ENCODE measurements at regions not wholly inside any gene's neighbourhood (a gene's known extent, or its start where the extent isn't known, plus 50 kb on each side); places are given as distances from the start of the nearest gene placed in this dataset.
"Not testable (repeated sequence)": the region's sequence is repeated elsewhere in the genome, so short reads cannot be mapped to it uniquely, and the experiment has no call there.

DNA sequence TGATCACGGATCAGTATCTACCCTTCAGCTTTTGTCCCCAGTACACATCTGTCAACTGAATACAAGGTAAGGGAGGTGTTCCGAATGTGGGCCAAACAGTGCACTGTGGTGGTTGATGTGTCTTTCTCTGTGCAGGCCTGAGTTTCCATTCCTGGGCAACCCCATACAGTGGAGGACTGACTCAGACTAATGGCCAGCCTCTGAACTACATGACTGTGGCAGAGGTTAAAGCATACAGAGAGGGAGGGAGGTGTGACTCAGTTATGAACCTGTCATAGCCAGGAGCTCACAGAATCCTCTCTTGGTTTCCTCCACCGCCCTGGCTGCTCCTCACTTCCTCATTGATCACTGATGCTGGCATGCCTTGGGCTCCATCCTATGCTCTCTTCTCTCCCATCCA lies 136.4 kb upstream of the TAS2R1 start:
- Histone ChIP-seq H3K79me2 (ENCODE audit: insufficient read depth) (no peaks in the 10 kb centered on the region), H3K9me3 (ENCODE audit: low read depth) (no peaks in the 10 kb centered on the region), H2AFZ (no peak overlapping the region), H3K4me1 (ENCODE audit: insufficient read depth) (peaks cover 24% of the 10 kb centered on the region), H3K9ac (no peak overlapping the region), H3K27ac (no peak overlapping the region), H3K27me3 (replicated peaks; ENCODE audit: insufficient read depth) (no peaks in the 10 kb centered on the region), H3K4me3 (no peak overlapping the region), H3K9me2 (ENCODE audit: insufficient read depth) (no peaks in the 10 kb centered on the region), H3F3A (ENCODE audit: insufficient read depth) (peaks cover 11% of the 10 kb centered on the region), H3K4me2 (ENCODE audit: unreplicated experiment) (no peak overlapping the region), H3K36me3 (ENCODE audit: low read depth) (no peaks in the 10 kb centered on the region), H4K20me1 (ENCODE audit: insufficient read depth) (no peaks in the 10 kb centered on the region)
- TF ChIP-seq EZH2 (IDR thresholded peaks at IDR 0.05; ENCODE audit: insufficient read depth, poor library complexity, severe bottlenecking), result no peak
- in situ Hi-C loops (cut with MboI), result no loop called here
- peak; percentile 84 for DNase-seq
- WGBS, 2 experiments (ENCODE audit: low coverage in 1 of 2, low lambda C conversion rate in 2 of 2, missing lambda C conversion rate in 2 of 2), result 71 to 72% methylated on average over 3 of the region's 3 CpGs

DNA sequence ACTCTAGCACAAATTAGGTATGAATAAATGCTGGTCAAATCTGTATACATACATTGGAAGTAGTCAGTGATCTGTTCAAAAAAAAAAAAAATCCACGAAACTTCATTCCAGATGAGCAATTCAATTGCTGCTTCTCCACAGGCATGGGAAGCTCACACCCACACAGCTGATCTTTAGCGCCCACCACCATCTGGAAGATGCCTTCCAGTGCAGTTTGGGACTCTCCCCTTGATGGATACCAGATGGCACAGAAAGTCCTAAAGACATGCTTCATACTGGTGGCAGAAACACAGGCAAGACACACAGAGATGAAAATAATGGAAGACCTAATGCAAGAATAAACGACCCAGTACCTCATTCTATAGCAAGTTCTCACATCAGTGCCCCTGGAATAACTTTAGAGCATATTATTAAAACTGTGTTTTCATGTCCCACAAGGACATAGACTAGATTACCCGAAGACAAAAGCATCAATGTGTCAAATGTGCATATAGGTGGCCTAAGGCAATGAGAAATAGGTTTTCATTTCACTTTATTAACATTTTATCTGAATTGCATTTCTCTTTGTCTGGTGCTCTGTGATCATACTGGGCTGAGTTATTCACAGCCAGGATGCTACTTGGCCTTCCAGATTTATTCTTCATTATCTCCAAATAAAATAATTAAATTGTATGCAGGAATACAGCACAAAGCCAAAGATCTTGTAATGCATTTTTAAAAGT lies 135.4 kb upstream of the TAS2R1 start:
- DNase-seq, result peak; percentile 72
- Histone ChIP-seq H4K20me1 (ENCODE audit: insufficient read depth) (no peaks in the 10 kb centered on the region), H3K27me3 (replicated peaks; ENCODE audit: insufficient read depth) (no peaks in the 10 kb centered on the region), H3K79me2 (ENCODE audit: insufficient read depth) (no peaks in the 10 kb centered on the region), H3K36me3 (ENCODE audit: low read depth) (no peaks in the 10 kb centered on the region), H3K27ac (no peak overlapping the region), H2AFZ (no peak overlapping the region), H3K9me2 (ENCODE audit: insufficient read depth) (no peaks in the 10 kb centered on the region), H3F3A (ENCODE audit: insufficient read depth) (peaks cover 11% of the 10 kb centered on the region), H3K4me2 (ENCODE audit: unreplicated experiment) (peak overlapping the region; percentile 0), H3K4me1 (ENCODE audit: insufficient read depth) (peaks cover 24% of the 10 kb centered on the region), H3K9me3 (ENCODE audit: low read depth) (no peaks in the 10 kb centered on the region), H3K4me3 (no peak overlapping the region), H3K9ac (no peak overlapping the region)
- TF ChIP-seq EZH2phosphoT487 (IDR thresholded peaks at IDR 0.05; ENCODE audit: insufficient read depth, low read depth) (no peak), EZH2 (IDR thresholded peaks at IDR 0.05; ENCODE audit: insufficient read depth, poor library complexity, severe bottlenecking) (no peak)
- in situ Hi-C loops (cut with MboI), result no loop called here
- WGBS, 2 experiments (ENCODE audit: low coverage in 1 of 2, low lambda C conversion rate in 2 of 2, missing lambda C conversion rate in 2 of 2), result 16% methylated on average over 4 of the region's 4 CpGs

DNA sequence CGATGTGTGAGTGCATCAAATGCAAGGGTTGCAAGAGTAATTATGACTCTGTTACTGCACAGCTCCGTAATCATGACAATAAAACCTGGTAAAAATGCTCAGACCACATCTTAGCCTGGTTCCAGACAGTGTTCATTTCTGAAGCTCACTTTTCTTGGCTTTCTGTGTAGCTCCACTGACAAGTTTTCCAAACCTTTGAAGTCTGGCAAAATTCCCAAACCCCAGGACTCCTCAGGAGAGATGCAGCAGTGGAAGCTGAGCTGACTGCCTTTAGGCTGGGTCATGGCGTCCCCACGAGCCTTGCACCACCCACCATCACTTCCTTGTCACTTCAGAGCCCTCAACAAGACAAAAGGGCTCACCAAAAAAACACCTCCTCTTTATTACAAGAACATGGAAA lies 131.6 kb upstream of the TAS2R1 start:
- Histone ChIP-seq H2AFZ (no peak overlapping the region), H4K20me1 (ENCODE audit: insufficient read depth) (no peaks in the 10 kb centered on the region), H3K9me3 (ENCODE audit: low read depth) (no peaks in the 10 kb centered on the region), H3K9me2 (ENCODE audit: insufficient read depth) (no peaks in the 10 kb centered on the region), H3F3A (ENCODE audit: insufficient read depth) (peaks cover 11% of the 10 kb centered on the region), H3K4me2 (ENCODE audit: unreplicated experiment) (no peak overlapping the region), H3K4me1 (ENCODE audit: insufficient read depth) (peaks cover 24% of the 10 kb centered on the region), H3K27ac (no peak overlapping the region), H3K36me3 (ENCODE audit: low read depth) (no peaks in the 10 kb centered on the region), H3K9ac (no peak overlapping the region), H3K27me3 (replicated peaks; ENCODE audit: insufficient read depth) (no peaks in the 10 kb centered on the region), H3K4me3 (no peak overlapping the region), H3K79me2 (ENCODE audit: insufficient read depth) (no peaks in the 10 kb centered on the region)
- no peak for DNase-seq
- no peak for TF ChIP-seq EZH2 (IDR thresholded peaks at IDR 0.05; ENCODE audit: insufficient read depth, poor library complexity, severe bottlenecking)
- TF ChIP-seq EZH2phosphoT487 (IDR thresholded peaks at IDR 0.05; ENCODE audit: insufficient read depth, low read depth), result no peak
- WGBS, 2 experiments (ENCODE audit: low coverage in 1 of 2, low lambda C conversion rate in 2 of 2, missing lambda C conversion rate in 2 of 2), result 74 to 77% methylated on average over 4 of the region's 4 CpGs
- in situ Hi-C loops (cut with MboI), result no loop called here

DNA sequence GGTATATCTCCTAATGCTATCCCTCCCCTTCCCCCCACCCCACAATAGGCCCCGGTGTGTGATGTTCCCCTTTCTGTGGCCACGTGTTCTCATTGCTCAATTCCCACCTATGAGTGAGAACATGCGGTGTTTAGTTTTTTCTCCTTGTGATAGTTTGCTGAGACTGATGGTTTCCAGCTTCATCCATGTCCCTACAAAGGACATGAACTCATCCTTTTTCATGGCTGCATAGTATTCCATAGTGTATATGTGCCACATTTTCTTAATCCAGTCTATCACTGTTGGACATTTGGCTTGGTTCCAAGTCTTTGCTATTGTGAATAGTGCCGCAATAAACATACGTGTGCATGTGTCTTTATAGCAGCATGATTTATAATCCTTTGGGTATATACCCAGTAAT lies 122.5 kb upstream of the TAS2R1 start:
- DNase-seq; in situ Hi-C loops (cut with MboI); H3F3A ChIP-seq (ENCODE audit: insufficient read depth); H2AFZ ChIP-seq; H3K36me3 ChIP-seq (ENCODE audit: low read depth); H3K9ac ChIP-seq; H3K4me1 ChIP-seq (ENCODE audit: insufficient read depth); H4K20me1 ChIP-seq (ENCODE audit: insufficient read depth); H3K27me3 ChIP-seq (replicated peaks; ENCODE audit: insufficient read depth); H3K4me2 ChIP-seq (ENCODE audit: unreplicated experiment); H3K79me2 ChIP-seq (ENCODE audit: insufficient read depth); H3K9me2 ChIP-seq (ENCODE audit: insufficient read depth); H3K9me3 ChIP-seq (ENCODE audit: low read depth); H3K27ac ChIP-seq; H3K4me3 ChIP-seq: not testable (repeated sequence)
- WGBS, 2 experiments (ENCODE audit: low coverage in 1 of 2, low lambda C conversion rate in 2 of 2, missing lambda C conversion rate in 2 of 2), result 76 to 80% methylated on average over 4 to 5 of the region's 5 CpGs

DNA sequence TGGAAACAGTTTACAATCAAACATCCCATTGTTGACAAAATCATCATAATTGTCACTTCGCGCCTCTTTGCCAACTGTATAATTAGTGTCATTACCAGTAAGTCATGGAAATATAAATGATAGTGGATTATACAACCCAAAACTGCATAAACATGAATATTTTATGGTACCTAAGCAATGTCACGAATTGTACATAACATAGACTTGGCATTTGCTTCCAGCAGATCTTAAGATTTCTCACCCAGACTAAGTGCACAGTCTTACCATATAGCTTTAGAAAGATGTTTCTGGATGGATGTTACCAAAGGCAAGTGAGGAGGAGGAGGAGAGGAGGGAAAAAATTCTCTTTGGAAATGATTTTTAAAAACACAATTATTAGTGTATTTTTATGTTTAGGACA lies 113.4 kb upstream of the TAS2R1 start:
- TF ChIP-seq EZH2 (IDR thresholded peaks at IDR 0.05; ENCODE audit: insufficient read depth, poor library complexity, severe bottlenecking), result no peak
- TF ChIP-seq EZH2phosphoT487 (IDR thresholded peaks at IDR 0.05; ENCODE audit: insufficient read depth, low read depth), result no peak
- Histone ChIP-seq H3K9me3 (ENCODE audit: low read depth) (no peaks in the 10 kb centered on the region), H3K27ac (no peak overlapping the region), H3K4me2 (ENCODE audit: unreplicated experiment) (no peak overlapping the region), H3K4me3 (no peak overlapping the region), H3F3A (ENCODE audit: insufficient read depth) (no peaks in the 10 kb centered on the region), H3K9me2 (ENCODE audit: insufficient read depth) (no peaks in the 10 kb centered on the region), H3K36me3 (ENCODE audit: low read depth) (no peaks in the 10 kb centered on the region), H3K4me1 (ENCODE audit: insufficient read depth) (no peaks in the 10 kb centered on the region), H4K20me1 (ENCODE audit: insufficient read depth) (no peaks in the 10 kb centered on the region), H3K79me2 (ENCODE audit: insufficient read depth) (no peaks in the 10 kb centered on the region), H3K9ac (no peak overlapping the region), H2AFZ (no peak overlapping the region), H3K27me3 (replicated peaks; ENCODE audit: insufficient read depth) (no peaks in the 10 kb centered on the region)
- WGBS, 2 experiments (ENCODE audit: low coverage in 1 of 2, low lambda C conversion rate in 2 of 2, missing lambda C conversion rate in 2 of 2), result 50 to 52% methylated on average over 3 of the region's 3 CpGs
- in situ Hi-C loops (cut with MboI), result no loop called here
- DNase-seq, result no peak

Data from GM23248 (cell line).